HG02981 (cell line): ENCODE measurements at regions not wholly inside any gene's neighbourhood (a gene's known extent, or its start where the extent isn't known, plus 50 kb on each side); places are given as distances from the start of the nearest gene placed in this dataset.
"Not testable (repeated sequence)": the region's sequence is repeated elsewhere in the genome, so short reads cannot be mapped to it uniquely, and the experiment has no call there.

ENCODE experiments used
- ATAC-seq: cut with Tn5 transposase; IDR thresholded peaks from one replicate; pipeline ENCODE4 v1.9.1; 2021; ENCODE audit warnings: mild to moderate bottlenecking, moderate library complexity; ENCODE audit not compliant: unreplicated experiment

DNA sequence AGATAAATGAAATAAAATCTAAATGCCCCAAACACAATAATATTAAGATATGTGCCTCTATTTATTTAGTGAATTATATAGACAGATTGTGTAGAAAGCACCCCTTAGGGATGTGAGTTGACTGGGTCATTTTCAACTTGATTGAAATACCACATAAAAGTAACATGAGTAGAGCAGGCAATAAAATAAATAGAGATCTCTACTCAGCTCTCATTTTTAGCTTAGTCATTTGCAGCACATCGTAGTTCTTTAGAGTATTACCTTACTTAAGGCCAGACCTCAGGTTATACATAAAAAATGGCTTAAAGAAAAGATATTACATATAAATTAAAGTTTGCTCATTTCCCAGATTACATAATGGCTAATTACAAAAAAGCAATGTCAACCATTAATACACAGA is 1525.6 kb upstream of the PRR20A start:
- no peak for ATAC-seq

DNA sequence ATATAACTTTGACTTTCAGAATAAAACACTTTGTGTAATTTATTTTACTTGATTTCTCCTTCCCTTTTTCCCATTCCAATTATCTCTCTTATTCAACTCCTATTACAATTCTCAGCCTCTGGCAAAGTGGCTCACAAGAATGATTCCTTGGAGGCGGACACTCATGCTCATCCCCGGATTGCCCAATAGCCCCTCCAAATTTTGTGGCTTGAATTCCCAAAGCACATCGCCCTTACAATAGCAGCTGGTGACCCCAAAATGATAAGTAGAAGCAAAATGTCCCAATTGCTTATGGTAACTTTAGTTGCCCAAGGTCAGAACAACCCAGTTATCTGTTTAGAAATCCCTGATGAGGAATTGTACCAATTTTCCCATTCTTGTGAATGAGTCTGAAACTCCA is 1523.5 kb upstream of the PRR20A start:
- no peak for ATAC-seq

DNA sequence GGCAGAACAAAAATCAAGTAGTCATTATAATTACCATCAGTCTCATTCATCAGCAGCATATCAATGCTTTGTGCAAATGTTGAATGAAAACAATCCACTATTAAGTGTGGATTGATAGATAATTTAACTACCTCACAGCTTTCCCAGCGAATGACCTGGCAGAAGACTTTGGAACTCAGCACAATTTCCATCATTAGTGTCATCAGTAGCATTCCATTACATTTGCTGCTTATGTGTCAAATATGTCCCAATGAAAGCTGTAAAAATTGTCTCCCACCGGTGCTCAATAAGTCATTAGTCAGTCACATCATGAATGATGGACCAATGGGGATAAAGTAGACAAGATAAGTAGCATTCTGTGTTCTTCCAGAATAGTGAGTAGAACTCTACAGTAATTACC is 1513.5 kb upstream of the PRR20A start:
- no peak for ATAC-seq

DNA sequence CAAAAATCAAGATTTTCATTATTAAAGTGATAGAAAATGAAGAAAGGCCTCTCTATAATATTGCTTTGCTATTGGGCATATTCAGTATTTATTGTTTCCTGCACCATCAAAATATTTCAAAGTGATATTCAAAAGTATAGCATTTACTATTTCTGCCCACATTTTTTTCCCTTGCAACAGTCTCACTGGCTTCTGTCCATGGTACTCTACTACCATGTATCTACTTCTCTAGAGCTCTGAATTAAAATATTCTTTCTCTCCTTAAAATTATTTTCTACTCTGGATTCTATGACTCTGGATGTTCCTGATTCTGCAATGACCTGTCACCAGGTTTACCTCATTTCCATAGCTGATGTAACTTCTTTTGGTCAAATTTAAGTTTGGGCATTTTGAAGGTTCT is 1508.3 kb upstream of the PRR20A start:
- ATAC-seq, result no peak

DNA sequence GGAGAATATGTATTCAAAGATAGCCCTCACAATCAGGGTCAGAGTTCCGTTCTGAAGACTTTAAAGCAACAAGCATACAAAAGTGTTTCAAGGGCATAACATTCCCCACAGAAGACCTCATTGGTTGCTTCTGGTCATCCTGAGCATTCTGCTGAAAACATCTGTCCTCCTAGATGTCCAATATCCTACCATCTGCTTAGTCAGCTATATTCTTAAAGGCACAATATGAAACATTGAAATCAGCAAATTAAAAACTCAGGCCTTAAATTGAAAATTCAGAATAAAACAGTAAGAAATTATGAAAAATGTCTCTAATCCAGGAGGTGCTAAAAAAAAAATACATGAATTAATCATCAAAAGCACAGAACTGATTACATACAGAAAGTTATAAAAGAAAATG is 1491.2 kb upstream of the PRR20A start:
- no peak for ATAC-seq

DNA sequence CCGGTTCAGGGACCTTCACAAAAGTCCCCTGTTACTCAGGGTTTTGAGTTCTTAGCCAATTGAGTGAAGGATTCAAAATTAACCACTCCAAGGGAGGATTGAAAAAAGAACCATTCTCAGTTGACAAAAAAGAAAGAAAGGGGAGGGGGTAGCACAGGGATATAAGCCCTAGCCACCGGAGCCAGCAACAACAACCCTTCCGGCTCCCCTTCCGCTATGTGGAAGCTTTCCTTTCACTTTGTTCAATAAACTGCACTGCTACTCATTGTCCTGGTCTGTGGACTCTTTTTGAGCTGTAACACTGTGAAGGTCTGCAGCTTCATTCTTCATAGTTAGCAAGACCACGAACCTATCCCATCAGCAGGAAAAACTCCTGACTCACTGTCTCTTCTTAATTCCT is 1488.1 kb upstream of the PRR20A start:
- ATAC-seq, result no peak

DNA sequence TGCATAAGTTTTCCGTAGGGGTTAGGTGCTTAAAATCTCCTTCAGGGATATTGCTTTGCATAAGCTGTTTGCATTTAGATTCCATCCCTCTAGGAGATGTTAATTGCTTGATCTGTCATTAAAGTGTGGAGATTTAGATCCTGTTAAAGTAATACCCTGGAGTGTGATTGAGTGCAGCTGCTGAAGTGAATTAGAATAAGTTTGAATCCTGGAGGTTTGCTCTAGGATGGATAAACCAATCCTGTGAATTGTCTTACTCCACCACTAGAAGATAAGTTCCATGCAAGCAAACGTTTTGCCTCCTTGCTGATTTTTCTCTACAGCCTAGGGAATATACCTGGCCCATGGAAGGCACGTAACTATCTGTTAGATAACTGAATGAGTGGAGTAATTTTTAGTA is 1487.2 kb upstream of the PRR20A start:
- ATAC-seq, result no peak

DNA sequence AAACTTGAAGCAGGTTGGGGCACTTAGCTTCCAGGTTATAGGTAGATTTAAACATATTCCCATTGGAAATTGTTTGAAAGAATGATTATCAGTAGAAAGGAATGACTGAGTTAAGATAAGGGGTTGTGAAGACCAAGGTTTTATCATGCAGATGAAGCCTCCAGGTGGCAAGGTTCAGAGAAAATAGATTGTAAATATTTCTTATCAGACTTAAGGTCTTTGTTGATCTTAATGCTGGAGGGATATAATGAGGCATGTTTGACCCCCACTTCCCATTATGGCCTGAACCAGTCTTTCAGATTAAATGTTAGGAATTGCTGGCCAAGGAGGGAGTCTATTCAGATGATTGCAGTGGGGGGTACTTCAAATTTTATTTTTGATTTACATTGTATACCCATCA is 1486.5 kb upstream of the PRR20A start:
- no peak for ATAC-seq

DNA sequence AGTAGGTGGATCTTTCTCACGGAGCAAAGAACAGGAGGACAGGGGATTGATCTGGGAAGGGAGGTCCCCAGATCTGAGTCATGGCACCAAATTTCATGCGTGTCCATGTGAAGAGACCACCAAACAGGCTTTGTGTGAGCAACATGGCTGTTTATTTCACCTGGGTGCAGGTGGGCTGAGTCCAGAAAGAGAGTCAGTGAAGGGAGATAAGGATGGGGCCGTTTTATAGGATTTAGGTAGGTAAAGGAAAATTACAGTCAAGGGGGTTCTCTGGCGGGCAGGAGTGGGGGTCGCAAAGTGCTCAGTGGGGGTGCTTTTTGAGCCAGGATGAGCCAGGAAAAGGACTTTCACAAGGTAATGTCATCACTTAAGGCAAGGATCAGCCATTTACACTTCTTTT is 1480.5 kb upstream of the PRR20A start:
- not testable (repeated sequence) for ATAC-seq

DNA sequence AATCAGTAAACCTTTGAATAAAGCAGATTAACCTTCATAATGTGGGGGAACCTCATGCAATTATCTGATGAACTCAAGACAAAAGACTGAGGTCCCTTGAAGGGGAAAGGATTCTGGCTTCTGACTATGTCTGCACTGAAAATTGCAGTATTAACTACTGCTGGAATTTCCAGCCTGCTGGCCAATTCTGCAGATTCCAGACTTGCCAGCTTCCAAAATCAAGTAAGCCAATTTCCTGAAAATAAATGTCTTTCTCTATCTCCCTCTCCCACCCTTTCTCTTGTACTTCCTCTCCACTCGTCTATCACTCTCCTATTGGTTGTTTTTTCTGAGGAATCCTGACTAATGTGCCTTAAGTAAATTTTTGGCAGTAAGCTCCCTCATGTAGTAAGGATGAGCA is 1479.9 kb upstream of the PRR20A start:
- ATAC-seq, result no peak

DNA sequence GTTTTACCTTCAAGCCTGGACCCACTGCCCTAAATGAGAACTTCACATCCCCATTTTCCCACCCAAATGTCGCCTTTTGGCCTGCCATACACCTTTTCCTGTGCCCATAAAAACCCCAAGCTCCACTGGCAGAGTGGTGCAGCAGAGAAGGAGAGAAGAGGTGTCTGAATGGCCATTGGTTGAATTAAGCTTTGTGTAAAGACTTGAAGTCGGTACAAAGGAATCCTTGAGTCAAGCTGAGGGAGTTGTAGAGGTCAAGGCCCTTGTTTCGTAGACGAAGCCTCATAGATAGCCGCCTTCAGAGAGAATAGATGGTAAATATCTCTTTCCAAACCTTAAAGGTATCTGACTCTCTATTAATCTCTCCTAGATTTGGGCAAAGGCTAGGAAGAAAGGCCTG is 1479.2 kb upstream of the PRR20A start:
- ATAC-seq, result no peak

DNA sequence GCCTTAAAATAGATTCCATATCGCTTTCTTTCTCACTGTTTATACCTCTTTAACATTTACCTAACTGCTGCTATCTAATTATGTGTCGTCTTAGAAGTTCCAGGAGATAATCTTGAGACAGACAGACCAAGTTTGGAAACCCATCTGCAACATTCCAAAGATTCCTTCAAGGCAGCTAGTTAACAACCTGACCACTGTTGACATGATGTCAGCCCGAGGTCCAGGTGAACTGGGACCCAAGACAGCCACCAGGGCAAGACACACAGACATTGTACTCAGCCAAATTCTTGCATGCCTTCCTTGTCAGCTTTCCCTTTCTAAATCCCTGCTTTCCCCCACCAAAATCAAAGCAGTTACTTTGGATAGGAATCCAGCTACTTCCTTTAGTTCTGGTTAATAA is 1476.5 kb upstream of the PRR20A start:
- no peak for ATAC-seq

DNA sequence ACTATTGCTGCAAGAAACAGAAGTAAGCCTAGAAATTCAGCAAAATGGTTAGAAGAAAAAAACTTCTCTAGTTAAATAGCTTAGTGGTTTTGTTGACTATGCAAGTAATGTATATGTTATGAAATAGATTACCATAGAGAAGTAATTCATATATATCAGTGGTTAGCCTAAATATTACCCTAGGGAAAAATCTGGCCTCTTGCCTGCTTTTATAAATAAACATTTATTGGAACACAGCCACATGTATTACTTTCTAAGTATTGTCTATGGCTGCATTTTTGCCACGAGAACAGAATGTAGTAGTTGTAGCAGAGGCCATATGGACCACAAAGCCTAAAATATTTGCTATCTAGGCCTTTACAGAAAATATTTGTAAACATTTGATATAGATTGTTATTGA is 1471.7 kb upstream of the PRR20A start:
- ATAC-seq, result no peak

DNA sequence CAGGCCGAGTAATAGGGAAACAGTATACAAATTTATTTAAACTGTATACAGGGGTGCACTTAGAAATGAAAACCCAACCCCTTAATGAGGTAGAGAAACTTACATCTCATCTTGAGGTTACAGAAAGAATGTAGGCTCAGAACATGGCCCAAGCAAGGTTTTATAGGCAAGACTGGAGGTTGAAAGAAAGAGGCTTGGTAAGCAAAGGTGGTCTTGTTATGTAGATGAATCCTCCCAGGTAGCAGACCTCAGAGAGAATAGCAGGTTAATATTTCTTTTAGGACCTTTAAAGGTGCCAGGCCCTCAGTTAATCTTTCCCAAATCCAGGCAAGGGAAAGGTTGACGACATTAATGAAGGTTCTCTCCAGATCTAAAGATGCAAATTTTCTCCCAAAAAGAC is 1466.8 kb upstream of the PRR20A start:
- ATAC-seq, result no peak

DNA sequence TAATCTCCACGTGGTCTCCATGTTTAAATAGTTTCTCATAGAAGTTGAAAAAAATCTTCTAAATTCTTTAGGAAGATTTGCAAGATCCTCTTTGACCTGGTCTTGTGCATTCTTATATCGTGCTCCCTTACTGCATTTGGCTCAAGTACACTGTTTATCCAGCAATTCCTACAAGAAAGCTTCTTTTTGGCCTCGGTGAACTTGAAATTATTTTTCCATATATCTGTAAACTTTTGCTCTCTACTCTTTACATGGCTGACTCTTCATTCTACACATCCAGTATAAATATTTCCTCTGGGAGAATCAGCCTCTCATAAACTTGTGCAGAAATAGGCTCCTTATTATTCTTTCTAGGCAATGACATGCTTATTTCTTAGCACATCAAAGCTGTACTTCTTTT is 1457.9 kb upstream of the PRR20A start:
- no peak for ATAC-seq

DNA sequence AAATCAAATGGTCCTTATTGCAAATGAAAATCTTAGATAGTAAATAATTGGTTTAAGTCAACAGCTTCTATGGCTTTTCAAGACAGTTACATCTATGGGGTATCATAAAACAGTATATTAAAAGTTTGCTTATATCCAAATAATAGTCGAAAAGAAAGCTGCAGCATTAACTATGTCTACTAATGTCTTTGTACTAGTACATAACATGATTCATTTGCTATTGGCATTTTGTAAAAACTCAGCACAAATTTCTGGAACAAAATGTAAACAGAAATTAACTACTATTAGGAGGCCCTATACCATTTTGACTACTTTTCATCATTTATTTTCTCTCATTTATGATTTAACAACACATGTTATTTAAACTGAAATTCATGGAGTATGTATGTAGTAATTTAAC is 1435.2 kb upstream of the PRR20A start:
- ATAC-seq, result no peak

DNA sequence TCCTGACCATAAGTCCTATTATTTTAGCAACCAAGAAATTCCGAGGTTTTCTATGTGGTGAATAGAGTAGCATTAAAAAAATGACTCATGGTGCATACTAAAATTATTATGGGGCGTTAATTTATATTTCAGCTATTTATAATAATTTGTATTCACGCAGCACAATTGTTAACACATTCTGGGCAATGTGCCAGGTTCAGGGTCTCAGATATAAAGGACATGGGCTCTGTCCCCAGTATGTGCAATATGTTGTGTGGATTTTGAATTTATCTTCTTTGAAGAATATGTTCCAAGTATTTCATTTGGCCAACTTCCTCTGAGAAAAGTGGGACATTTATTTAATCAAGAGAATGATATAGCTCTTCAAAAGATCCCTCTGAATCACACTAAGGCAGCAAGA is 1434.7 kb upstream of the PRR20A start:
- ATAC-seq, result no peak

DNA sequence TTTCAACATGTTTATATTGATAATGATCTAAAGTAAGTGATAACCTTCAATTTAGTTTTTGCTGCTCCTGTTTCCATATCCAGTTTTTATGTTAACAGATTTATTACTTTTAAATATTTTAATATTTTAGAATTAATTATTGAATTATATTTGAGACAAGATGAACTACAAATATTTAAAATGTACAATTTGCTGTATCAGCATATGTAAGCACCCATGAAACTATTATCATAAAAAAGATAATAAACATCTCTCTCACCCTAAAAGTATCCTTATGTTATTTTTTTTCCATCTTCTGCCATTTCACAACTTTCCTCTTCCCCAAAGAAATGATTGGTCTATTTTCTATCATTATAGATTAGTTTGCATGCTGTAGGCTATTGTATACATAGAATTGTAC is 1426.6 kb upstream of the PRR20A start:
- ATAC-seq, result no peak

DNA sequence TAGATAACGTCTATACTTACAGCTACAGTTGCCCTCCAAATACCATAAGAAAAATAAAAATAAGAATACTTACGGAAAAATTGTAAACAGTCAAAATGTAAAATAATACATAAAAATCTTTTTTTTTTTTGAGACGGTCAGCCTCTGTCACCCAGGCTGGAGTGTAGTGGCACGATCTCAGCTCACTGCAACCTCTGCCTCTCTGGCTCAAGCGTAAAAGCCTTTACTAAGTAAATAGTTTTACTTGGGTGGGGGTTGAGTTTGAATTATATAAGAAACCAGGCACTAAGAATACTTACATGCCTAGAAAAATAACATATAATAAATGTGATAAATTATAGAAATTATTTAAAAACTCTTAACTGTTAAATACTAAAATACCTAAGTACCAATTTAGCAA is 1413.0 kb upstream of the PRR20A start:
- ATAC-seq, result no peak

DNA sequence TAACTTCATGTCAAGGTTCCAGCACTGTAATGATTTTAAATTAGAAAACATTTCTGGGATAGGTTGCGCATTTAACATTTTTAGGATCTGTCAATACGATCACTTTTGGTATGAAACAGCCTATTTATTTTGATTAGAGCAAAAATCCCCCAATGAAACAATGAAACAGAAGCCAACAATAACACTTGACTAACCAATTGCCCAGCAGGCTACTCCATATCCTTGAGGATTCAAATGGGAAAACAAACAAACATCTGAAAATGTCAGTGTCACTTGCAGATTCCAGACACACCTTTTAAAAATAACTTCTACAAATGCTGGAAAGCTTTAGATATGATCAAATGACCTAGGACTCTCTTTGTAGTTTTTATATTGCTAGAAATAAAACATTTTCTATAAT is 1412.5 kb upstream of the PRR20A start:
- no peak for ATAC-seq

DNA sequence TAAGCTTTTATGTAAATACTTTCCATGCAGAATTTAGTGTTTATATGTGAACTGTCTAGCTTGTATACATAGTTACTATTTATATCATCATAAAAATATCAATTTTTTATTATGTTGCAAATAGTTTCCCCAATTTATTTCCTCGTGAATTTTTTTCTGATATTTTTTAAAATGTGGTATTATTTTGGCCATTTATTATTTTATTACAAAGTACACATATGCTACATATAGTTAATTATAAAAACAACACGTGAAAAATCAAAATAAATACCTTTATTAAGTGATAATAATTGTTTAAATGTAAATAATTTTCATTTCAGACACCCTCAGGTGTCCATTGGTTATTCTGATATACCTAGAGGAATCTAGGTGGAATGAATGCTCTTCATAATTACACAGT is 1394.9 kb upstream of the PRR20A start:
- ATAC-seq, result no peak

DNA sequence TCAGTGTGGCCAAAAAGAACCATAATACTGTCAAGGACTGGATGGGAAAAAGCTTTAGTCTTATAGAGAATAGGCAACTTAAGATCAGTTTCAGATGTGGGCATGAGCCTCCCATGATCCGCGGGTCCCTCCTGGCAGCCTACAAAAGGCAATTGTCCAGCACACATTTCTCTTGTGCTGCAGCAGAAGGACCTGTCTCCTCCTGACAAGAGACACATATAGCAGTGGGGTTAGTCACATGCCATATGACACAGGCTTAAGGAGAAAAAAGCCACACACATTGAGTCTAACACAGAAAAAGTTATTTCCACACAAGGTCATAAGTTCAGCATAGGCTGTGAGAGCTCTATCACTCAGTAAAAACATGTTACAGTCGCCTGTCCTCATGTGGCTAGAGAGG is 1378.7 kb upstream of the PRR20A start:
- ATAC-seq, result no peak

DNA sequence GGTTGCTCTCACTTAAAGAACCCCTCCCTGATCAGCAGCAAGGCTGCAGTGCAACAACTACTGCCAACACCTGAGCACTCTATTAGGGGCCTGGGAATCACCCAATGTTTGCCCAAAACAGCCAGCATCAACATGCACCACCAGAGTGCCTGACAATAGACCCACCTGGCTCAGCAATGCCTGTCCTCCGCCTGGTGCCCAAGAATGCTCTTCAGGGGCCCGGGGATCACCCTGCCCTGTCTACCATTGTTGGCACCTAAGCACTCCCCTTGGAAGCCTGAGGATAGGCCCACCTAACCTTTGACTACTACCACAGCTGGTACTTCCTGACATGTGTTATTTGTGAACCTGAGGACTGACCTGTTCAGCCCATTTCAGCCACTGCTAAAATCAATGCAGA is 1363.1 kb upstream of the PRR20A start:
- no peak for ATAC-seq

DNA sequence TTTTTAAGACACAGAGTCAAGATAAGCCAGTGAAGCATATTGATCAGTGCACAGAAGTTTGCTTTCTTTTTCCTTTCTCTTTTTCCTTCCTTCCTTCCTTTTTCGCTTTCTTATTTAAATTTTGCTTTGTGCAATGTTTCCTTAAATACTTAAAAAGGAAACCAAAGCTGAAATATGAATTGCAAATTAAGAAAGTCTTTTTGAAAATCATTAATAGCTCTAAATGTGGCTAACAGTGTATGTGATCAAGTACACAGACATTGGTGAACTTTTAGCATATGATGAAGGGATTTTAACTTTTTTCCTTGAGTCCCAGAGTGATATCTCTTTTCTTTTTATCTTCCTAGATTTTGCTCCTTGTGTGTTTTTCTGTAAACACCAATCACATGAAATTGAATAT is 1356.9 kb upstream of the PRR20A start:
- no peak for ATAC-seq
